ENCODE measurements at regions not wholly inside any gene's neighbourhood (a gene's known extent, or its start where the extent isn't known, plus 50 kb on each side); places are given as distances from the start of the nearest gene placed in this dataset.
"Not testable (repeated sequence)": the region's sequence is repeated elsewhere in the genome, so short reads cannot be mapped to it uniquely, and the experiment has no call there.

DNA sequence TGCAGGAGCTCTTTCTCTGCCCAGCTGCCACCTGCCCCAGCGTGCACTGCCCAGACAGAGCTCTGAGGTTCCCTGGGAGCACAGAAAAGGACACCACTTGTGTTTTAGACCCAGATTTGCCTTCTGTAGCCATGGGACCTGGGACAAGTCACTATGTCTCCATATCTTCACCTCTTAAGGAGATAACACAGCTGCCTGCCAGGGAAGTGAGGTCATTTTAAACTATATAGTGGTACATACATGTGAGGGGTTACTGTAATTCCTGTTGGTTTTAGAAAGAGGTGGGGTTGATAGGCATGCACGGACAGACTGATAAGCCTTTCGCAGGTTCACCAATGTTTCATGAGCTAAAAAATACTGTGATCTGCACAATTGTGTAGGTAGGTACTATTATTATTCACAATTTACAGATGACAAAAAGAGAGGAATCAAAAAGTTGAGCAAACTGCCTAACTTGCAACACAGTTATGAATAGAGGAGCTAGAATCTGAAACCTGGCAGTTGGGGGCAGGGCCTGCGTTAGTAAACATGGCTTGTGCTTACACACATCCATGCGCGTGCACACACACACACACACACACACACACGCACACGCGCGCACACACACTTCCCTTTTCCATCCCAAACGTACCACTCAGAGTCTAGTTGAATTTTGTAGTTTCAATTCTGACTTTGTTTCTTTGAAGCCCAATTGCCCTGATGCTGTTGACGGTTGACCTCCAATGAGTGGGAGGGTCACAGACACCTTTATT is 193.6 kb downstream of the FAM43A start:
- DNase-seq (ENCODE audit: low read depth): peak; percentile 34
- H3K4me3 ChIP-seq (replicated peaks; ENCODE audit: low read depth, low read length): no peak overlapping the region

GRCh38 chr3:194879991-194880939 is 194.6 kb downstream of the FAM43A start:
- H3K4me3 ChIP-seq (replicated peaks; ENCODE audit: low read depth, low read length): no peak overlapping the region
- DNase-seq (ENCODE audit: low read depth): peak; percentile 83
- TF ChIP-seq, protein P1, sequence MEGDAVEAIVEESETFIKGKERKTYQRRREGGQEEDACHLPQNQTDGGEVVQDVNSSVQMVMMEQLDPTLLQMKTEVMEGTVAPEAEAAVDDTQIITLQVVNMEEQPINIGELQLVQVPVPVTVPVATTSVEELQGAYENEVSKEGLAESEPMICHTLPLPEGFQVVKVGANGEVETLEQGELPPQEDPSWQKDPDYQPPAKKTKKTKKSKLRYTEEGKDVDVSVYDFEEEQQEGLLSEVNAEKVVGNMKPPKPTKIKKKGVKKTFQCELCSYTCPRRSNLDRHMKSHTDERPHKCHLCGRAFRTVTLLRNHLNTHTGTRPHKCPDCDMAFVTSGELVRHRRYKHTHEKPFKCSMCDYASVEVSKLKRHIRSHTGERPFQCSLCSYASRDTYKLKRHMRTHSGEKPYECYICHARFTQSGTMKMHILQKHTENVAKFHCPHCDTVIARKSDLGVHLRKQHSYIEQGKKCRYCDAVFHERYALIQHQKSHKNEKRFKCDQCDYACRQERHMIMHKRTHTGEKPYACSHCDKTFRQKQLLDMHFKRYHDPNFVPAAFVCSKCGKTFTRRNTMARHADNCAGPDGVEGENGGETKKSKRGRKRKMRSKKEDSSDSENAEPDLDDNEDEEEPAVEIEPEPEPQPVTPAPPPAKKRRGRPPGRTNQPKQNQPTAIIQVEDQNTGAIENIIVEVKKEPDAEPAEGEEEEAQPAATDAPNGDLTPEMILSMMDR (IDR thresholded peaks at IDR 0.05; ENCODE audit: low read length, missing control alignments): no peak

More for the DNA sequence above, 193.6 kb downstream of the FAM43A start:
- TF ChIP-seq, protein P1 (IDR thresholded peaks at IDR 0.05; ENCODE audit: low read length, missing control alignments): no peak

GRCh38 chr3:194880940-194881925 is 195.6 kb downstream of the FAM43A start:
- no peak overlapping the region for H3K4me3 ChIP-seq (replicated peaks; ENCODE audit: low read depth, low read length)
- TF ChIP-seq, protein P1 (IDR thresholded peaks at IDR 0.05; ENCODE audit: low read length, missing control alignments): no peak
- DNase-seq (ENCODE audit: low read depth): no peak

GRCh38 chr3:194884649-194885315 is 199.1 kb downstream of the FAM43A start:
- no peak overlapping the region for H3K4me3 ChIP-seq (replicated peaks; ENCODE audit: low read depth, low read length)
- peak; percentile 72 for DNase-seq (ENCODE audit: low read depth)
- TF ChIP-seq, protein P1 (IDR thresholded peaks at IDR 0.05; ENCODE audit: low read length, missing control alignments): no peak

DNA sequence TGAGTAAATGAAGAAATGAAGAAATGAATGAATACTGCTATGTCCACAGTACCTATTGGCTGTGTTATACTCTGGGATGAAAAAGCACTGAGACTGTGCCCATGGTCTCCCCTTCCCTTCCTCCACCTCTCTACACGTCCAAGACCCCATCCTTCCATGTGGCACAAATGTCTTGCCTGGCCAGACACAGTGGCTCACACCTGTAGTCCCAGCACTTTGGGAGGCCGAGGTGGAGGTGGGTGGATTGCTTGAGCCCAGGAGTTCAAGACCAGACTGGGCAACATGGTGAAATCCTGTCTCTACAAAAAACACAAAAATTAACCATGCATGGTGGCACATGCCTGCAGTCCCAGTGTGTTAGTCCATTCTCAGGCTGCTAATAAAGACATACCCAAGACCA is 200.1 kb downstream of the FAM43A start:
- TF ChIP-seq, protein P1 (IDR thresholded peaks at IDR 0.05; ENCODE audit: low read length, missing control alignments): no peak
- no peak for DNase-seq (ENCODE audit: low read depth)
- no peak overlapping the region for H3K4me3 ChIP-seq (replicated peaks; ENCODE audit: low read depth, low read length)

DNA sequence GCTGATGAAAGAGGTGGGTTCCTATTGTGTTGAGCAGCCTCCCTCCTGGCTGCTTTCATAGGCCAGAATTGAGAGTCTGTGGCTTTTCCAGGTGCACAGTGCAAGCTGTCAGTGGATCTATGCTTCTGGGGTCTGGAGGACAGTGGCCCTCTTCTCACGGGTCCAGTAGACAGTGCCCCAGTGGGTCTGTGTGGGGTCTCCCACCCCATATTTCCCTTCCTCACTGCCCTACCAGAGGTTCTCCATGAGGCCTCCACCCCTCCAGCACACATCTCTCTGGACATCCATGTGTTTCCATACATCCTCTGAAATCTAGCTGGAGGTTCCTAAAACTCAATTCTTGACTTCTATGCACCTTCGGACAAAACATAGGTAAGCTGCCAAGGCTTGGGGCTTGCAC is 201.2 kb downstream of the FAM43A start:
- no peak overlapping the region for H3K4me3 ChIP-seq (replicated peaks; ENCODE audit: low read depth, low read length)
- TF ChIP-seq, protein P1 (IDR thresholded peaks at IDR 0.05; ENCODE audit: low read length, missing control alignments): no peak
- DNase-seq (ENCODE audit: low read depth): no peak

GRCh38 chr3:194888062-194888461 is 202.4 kb downstream of the FAM43A start:
- not testable (repeated sequence) for DNase-seq (ENCODE audit: low read depth); H3K4me3 ChIP-seq (replicated peaks; ENCODE audit: low read depth, low read length)

All from fibroblast of pulmonary artery (primary cell).